IPS-NIHi7 (cell line): ENCODE measurements at regions not wholly inside any gene's neighbourhood (a gene's known extent, or its start where the extent isn't known, plus 50 kb on each side); places are given as distances from the start of the nearest gene placed in this dataset.
"Not testable (repeated sequence)": the region's sequence is repeated elsewhere in the genome, so short reads cannot be mapped to it uniquely, and the experiment has no call there.

ENCODE experiments used
- DNase-seq: peaks from one replicate; pipeline ENCODE4 v3.0.0; 2012; ENCODE audit warnings: mixed read lengths; ENCODE audit errors: extremely low spot score

DNA sequence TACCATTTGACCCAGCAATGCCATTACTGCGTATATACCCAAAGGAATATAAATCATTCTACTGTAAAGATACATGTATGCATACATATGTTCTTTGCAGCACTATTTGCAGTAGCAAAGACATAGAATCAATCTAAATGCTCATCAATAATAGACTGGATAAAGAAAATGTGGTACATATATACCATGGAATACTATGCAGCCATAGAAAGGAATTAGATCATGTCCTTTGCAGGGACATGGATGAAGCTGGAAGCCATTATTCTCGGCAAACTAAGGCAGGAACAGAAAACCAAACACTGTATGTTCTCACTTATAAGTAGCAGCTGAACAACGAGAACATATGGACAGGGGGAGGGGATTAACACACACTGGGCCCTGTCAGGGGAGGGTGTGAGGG lies 54.8 kb upstream of the ZNF30 start:
- not testable (repeated sequence) for DNase-seq

DNA sequence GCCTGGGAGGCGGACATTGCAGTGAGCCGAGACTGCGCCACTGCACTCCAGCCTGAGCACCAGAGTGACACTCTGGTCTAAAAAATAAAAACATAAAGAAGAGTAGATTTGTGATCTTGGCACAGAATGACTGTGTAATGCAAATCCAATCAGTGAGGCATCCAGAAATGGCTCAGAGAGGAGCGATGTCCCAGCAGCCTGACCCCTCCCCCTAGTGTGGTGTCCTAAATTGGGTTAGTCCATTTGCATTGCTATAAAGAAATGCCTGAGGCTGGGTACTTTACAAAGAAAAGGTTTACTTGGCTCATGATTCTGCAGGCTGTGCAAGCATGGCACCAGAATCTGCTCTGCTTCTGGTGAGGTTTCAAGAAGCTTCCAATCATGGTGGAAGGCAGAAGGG lies 59.1 kb upstream of the ZNF30 start:
- DNase-seq, result no peak

DNA sequence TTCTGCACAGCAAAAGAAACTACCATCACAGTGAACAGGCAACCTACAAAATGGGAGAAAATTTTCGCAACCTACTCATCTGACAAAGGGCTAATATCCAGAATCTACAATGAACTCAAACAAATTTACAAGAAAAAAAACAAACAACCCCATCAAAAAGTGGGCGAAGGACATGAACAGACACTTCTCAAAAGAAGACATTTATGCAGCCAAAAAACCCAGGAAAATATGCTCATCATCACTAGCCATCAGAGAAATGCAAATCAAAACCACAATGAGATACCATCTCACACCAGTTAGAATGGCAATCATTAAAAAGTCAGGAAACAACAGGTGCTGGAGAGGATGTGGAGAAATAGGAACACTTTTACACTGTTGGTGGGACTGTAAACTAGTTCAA lies 61.5 kb upstream of the ZNF30 start:
- not testable (repeated sequence) for DNase-seq

DNA sequence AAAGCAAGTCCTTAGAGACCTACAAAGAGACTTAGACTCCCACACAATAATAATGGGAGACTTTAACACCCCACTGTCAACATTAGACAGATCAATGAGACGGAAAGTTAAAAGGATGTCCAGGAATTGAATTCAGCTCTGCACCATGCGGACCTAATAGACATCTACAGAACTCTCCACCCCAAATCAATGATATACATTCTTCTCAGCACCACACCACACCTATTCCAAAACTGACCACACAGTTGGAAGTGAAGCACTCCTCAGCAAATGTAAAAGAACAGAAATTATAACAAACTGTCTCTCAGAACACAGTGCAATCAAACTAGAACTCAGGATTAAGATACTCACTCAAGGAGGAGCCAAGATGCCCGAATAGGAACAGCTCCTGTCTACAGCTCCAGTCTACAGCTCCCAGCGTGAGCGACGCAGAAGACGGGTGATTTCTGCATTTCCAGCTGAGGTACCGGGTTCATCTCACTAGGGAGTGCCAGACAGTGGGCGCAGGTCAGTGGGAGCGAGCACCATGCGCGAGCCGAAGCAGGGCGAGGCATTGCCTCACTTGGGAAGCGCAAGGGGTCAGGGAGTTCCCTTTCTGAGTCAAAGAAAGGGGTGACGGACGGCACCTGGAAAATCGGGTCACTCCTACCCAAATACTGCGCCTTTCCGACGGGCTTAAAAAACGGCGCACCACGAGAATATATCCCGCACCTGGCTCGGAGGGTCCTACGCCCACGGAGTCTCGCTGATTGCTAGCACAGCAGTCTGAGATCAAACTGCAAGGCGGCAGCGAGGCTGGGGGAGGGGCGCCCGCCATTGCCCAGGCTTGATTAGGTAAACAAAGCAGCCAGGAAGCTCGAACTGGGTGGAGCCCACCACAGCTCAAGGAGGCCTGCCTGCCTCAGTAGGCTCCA lies 66.6 kb upstream of the ZNF30 start:
- DNase-seq, result not testable (repeated sequence)

DNA sequence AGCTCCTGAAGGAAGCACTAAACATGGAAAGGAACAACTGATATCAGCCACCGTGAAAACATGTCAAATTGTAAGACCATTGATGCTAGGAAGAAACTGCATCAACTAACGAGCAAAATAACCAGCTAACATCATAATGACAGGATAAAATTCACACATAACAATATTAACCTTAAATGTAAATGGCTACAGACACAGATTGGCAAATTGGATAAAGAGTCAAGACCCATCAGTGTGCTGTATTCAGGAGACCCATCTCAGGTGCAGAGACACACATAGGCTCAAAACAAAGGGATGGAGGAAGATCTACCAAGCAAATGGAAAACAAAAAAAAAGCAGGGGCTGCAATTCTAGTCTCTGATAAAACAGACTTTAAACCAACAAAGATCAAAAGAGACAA lies 67.4 kb upstream of the ZNF30 start:
- DNase-seq, result not testable (repeated sequence)

DNA sequence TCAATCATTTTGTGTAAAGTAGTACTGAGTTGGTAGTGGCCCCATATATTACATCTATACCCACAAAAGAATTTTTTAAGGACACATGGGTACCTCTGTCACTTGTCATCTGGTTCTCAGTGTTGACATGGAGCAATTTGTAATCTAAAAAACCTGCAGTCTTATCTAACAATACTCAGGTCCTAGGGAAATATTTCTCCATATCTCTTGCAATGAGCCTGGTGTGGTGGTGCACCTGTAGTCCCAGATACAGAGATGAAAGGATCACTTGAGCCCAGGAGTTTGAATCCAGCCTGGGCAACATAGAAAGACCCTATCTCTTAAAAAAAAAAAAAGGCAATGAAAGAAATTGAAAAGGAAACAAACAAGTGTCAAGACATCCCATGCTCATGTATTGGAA lies 70.7 kb upstream of the ZNF30 start:
- DNase-seq, result no peak

DNA sequence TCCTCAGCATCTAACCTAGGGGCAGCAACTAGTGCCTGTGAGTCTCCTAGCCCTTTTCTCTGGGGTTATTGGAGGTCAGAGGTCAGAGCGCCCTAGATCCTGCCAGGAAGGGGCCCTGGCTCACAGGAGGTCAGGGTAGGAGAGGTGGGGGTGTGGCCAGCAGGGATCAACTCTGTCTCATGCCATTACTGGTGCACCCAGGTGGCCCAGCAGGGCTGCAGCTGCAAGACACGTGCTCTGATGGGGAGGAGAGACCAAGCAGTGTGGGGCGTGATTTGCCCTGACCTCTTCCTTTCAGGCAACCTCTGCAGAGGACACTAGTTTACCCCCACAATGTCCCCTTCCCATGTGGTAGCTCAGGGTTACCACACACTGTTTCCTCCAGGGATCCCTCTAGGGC lies 73.3 kb upstream of the ZNF30 start:
- no peak for DNase-seq

DNA sequence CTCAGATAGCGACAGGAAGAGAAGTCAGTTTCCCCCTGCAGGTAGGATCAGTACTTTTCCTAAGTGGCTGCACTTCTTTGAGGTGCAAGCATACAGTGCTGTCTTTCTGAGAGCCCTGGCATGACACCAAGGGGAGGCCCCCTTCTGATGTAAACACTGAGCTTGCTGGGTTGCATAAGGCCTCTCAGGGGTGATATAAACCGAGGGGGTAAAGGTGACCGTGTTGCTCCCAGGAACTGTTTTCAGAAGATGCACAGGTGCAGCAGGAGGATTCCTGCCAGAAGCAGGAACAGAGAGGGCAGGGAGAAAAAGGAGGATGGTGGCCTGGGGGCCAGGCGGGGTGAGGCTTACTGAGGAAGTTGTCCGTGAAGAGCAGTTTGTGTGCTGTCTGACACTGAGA lies 74.0 kb upstream of the ZNF30 start:
- no peak for DNase-seq

DNA sequence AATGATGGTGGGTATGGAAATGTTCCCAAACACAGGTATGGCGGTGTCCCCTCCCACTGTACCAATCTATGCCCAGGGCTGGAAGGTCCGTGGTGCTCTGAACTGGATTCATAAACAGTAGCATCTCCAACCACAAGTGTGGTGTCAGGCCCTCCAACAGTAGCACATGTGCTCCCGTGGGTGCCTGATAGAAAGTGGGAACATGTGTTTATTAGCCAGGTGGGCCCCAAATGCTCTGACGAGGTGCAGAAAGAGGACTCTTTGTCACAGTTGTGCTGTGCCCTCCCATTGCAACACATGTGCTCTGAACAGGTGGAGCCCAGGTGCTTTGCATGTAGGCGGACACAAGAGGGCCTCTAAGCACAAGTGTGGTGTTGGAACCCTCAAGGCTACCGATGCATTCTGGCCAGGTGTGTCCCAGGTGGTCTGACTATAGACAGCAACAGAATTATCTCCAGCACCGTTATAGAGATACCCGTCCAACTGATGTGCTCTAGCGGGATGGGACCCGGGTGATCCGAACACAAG lies 75.4 kb upstream of the ZNF30 start:
- DNase-seq, result peak; percentile 66

DNA sequence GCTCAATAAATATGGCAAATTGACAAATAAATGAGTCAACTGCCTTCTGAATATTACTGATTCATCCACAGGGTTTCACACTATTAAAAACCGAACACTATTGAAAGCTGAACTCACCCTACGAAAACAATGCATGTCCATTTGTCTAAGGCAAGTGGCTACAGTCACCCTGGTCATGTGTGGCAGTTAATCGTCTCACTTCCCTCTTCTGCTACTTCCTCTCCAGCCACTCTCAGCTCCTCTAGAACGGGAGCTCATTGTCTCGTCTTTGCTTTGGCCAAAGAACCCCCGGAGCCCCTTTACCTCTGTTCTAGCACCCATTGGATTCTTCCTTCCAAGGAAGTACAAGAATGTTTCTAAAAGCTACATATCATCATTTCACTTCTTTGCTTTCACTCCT lies 74.4 kb upstream of the ZNF599 start:
- no peak for DNase-seq

DNA sequence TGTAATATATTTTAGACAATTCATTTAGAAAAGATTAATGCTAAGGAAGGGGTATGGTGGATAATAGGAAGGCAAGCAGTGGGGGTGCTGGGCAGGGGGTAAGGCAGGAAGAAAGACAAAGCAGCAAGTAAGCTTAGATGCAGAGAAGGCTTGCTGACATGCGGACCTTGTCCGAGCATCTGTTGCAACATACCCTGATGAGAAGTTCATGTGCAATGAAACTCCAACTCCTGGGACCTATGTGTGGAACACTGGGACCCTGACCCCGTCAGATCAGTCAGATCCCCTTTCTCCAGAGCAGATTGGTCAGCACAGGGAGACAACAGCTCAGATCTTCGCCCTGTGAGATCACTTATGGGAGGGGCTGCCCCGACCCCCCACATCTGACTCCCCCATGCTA lies 71.3 kb upstream of the ZNF599 start:
- no peak for DNase-seq

DNA sequence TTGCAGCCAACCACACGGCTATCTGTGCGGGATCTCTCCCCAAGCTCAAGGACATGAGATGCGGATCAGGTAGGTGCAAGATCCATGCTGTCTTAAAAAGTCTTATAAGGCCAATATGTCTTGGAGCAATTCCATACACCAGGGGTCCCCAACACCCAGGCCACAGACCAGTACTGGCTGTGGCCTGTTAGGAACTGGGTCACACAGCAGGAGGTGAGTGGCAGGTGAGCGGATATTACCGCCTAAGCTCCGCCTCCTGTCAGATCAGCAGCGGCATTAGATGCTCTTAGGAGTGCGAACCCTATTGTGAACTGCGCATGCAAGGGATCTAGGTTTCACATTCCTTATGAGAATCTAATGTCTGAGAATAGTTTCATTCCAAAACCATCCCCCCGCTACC lies 68.8 kb upstream of the ZNF599 start:
- no peak for DNase-seq

DNA sequence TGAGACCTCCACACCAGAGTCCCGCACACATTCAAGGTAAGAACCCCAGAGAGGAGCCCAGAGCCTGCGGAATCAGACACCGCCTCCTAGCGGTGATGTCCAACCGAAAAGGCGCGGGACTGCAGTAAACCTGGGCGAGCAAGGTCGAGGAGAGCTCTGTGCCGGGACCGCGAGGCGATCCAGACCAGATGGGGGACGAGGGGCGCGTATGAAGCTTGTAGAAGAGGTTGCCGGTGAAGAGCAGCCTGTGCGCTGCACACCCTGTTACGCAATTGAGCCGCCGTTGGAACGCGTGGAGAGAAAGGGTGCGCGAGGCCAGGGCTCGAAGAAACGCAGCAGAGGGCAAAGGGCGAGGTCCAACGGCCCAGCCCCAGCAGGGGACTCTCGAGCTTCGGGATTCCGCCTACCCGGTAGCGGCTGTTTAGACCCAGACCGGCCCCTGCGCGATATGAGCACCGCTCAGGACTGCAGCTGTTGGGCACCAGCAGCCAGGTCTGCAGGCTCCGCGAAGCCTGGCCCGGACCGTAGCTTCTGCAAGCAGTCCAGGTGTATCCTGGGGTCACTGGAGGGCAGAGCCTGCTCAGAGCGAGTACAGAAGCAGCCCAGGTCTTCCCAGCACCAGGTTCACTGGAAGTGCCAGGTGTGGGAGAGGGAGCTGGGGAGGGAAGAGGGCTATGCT lies 65.9 kb upstream of the ZNF599 start:
- peak; percentile 82 for DNase-seq

DNA sequence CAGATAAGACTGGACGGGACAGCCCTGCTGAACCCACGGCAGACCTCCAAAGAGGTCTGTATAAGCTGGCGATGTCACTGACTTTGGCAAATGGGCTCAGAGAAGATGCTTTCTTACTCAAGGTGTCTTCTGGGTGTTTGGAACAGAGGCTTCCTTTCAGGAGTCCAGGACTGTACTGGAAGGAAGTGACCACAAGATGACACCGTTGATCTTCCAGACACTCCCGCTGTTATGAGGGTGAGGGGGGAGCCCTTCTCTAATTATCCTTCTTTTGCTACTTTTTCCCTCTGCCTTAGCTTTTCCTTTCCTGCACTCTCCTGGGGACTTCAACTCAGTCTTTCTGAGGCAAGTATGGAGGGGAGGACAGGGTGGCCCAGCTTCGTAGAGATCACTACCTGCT lies 65.2 kb upstream of the ZNF599 start:
- DNase-seq, result peak; percentile 61

DNA sequence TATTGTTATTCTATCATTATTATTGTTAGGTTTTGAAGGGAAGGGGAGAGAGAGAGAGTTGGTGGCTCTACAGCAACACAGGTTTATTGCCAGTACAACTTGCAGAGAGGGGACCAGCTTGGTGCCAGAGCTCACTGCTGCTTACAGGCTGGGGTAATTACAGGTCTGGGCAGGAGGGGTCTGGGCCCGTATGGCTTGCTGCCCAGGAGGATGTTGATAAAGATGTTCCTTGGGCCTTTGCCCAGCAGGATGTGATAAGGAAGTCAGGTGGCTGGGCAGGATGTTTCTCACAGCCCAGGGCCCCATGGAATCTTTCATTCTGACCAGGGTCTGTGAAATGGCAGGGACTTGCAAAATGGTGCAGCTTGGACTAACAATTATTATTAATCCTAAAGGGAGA lies 64.2 kb upstream of the ZNF599 start:
- no peak for DNase-seq

DNA sequence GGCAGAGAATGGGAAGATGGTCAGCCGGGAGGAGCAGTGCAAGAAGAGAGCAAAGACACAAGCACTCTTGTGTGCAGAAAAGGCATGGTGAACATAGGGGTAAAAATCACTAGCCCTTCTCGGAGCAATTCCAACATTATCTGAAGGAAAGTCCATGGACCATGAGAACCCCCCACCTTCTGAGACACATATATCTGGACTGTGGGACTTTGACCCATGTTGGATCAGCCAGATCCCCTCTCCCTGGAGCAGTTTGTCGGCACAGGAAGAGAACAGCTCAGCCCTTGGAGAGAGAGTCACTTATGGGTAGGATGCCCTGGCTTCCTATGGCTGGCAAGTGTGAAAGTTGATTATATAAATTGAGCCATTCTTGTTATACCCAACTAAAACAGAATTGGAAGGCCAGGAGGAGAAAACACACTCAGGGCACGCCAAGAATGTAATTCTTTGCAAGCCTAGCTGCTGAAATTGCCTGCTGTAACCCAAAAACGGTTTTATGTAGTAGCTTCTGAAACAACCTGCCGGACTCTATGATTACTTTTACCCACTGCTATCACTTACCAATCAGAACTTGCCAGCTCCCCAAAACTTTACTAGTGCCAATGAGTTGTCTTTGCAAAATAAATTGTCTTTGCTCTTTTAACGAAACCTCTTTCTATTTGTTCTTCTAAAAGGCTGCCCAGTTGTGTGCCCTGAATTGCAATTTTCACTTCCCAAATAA lies 62.8 kb upstream of the ZNF599 start:
- DNase-seq, result no peak

DNA sequence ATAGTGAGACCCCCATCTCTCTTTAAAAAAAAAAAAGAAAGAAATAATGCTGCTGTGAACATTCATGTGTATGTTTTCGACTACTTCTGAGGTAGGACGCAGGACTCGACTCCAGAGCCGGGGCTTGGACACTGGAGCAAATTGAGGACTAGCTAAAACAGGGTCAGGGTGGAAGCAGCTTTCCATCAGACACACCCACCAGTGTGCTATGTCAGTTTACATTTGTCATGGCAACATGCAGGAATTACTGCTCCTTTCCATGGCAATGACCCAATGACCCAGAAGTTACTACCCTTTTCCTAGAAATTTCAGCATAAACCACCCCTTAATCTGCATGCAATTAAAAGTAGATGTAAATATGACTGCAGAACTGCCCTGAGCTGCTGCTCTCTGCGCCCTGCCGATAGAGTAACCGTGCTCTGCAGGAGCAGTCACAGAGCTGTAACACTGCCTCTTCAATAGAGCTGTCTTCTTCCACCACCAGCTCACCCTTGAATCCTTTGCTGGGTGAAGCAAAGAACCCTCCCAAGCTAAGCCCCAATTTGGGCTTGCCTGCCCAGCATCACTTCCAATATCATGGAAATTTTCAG lies 61.6 kb upstream of the ZNF599 start:
- DNase-seq, result no peak

DNA sequence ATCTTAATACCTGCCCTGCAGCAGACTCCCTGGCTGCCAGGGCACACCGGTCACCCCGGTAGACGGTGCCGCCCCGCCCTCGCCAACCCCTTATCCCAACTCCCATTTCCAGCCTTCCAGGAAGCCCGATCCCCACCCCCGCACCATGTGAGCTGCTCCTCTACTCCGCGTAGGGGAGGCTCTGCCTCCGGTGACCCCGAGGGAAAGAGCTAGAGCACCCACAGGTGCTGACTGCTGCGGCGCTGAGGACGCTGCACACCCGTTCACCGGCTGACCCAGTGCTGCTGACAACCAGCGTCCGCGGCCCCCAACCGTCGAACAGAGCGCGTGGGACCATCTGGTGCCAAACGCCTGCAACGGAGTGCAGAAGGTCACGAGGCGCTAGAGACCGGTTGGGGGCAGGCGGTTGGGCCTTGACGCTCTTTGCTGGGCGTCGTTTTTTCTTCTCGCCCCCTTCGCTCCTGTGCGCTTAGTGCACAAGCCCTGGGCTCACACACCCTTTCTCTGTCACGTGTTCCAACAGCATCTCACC lies 59.6 kb upstream of the ZNF599 start:
- peak; percentile 6 for DNase-seq

DNA sequence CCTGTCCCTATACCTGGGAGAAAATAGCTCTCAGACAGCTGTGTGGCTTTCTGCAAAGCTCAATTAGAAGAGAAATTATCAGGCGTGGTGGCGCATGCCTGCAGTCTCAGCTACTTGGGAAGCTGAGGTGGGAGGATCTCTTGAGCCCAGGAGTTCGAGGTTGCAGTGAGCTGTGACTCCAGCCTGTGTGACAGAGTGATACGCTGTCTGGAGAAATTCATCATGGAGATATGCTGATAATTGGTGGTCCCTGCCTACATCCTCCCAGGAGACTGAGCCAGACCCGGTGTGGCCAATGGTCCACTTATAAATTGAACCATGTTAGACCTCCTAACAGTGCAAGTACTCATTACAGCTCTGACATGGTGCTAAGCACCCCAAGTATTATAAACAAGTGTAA lies 58.7 kb upstream of the ZNF599 start:
- no peak for DNase-seq

DNA sequence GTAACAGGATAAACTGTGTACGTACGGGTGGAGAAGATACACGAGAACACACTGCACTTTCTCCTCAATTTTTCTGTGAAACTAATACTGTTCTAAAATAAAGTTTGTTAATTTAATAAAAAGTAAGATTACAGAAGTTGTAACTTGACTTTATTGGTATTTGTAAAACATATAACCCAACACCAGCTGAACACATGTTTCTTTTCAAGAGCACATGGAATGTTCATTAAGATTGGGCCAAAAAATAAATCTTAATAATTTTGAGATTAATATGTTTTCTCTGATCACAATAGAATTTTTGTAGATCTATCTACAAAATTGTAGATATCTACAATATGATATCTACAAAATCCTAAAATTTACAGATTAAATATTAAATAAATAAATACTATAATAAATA lies 55.1 kb upstream of the ZNF599 start:
- no peak for DNase-seq

DNA sequence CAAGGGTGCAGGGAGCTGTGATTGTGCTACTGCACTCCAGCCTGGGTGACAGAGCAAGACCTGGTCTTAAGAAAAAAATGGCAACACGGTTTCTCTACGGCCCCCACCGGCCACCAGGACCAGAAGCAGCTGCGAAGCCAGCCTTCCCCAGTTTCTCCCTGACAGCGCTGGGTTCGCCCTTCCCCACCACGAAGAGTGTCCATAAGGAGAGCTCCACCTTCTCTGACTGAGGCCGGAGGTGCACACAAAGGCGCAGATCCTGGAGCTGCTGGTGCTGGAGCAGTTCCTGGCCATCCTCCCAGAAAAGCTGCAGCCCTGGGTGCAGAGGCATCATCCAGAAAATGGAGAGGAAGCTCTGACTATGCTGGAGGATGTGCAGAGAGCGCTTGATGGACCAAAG lies 52.2 kb upstream of the ZNF599 start:
- no peak for DNase-seq

DNA sequence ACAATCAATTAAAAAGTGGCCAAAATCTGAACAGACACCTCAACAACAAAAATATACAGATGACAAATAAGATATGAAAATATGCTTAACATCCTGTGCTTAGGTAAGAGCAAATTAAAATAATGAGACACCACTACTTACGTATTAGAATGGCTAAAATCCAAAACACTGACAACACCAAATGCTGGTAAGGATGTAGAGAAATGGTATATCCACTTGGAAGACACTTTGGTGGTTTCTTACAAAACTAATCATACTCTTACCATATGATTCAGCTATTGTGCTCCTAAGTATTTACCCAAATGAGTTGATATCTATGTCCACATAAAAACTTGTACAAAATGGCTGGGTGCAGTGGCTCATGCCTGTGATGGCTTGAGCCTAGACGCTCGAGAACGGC lies 51.7 kb upstream of the ZNF599 start:
- no peak for DNase-seq
